SK-N-MC (cell line): ENCODE measurements at regions not wholly inside any gene's neighbourhood (a gene's known extent, or its start where the extent isn't known, plus 50 kb on each side); places are given as distances from the start of the nearest gene placed in this dataset.

Source experiments
- EZH2 ChIP-seq: fragments of 200-600 bp; sonication (generic); IDR thresholded peaks from one replicate; pipeline ENCODE4 v1.6.1; 2017; ENCODE audit warnings: antibody characterized with exemption
- POLR2AphosphoS5 ChIP-seq: IDR thresholded peaks from 2 replicates; pipeline ENCODE4 v1.6.1; 2012; ENCODE audit warnings: mild to moderate bottlenecking, low read depth, low read length, borderline replicate concordance

GRCh38 chr9:117535973-117536372 is 121.1 kb upstream of the ASTN2 start:
- no peak for TF ChIP-seq POLR2AphosphoS5
- TF ChIP-seq EZH2 = no peak
